Osteoblast (primary cell): ENCODE measurements at regions not wholly inside any gene's neighbourhood (a gene's known extent, or its start where the extent isn't known, plus 50 kb on each side); places are given as distances from the start of the nearest gene placed in this dataset.

Source experiments
- DNase-seq: peaks from one replicate; pipeline ENCODE4 v3.0.0; 2011; ENCODE audit warnings: low spot score, mixed read lengths; ENCODE audit not compliant: insufficient read length; ENCODE audit errors: missing footprints
- H2AFZ ChIP-seq: 2 replicates; pipeline ENCODE4 v1.6.0; 2011; ENCODE audit warnings: mild to moderate bottlenecking, low read length
- H3K27ac ChIP-seq: 2 replicates; pipeline ENCODE4 v1.5.1; 2011; ENCODE audit warnings: mild to moderate bottlenecking, low read depth, low read length, moderate library complexity
- H3K27me3 ChIP-seq: 2 replicates; pipeline ENCODE4 v1.6.0; 2012; ENCODE audit warnings: mild to moderate bottlenecking, control low read depth, inconsistent platforms, low read length, moderate library complexity; ENCODE audit not compliant: insufficient read depth
- H3K36me3 ChIP-seq: 2 replicates; pipeline ENCODE4 v1.5.1; 2011; ENCODE audit warnings: mild to moderate bottlenecking, low read length, control low read depth, moderate library complexity; ENCODE audit not compliant: insufficient read depth
- H3K4me1 ChIP-seq: 2 replicates; pipeline ENCODE4 v1.5.1; 2011; ENCODE audit warnings: mild to moderate bottlenecking, low read length, control low read depth, moderate library complexity; ENCODE audit not compliant: insufficient read depth
- H3K4me2 ChIP-seq: 2 replicates; pipeline ENCODE4 v1.6.0; 2011; ENCODE audit warnings: mild to moderate bottlenecking, low read length; ENCODE audit not compliant: insufficient read depth
- H3K4me3 ChIP-seq: fragments of 200-600 bp; sonication (generic); 3 replicates; pipeline ENCODE4 v1.5.1; 2012; ENCODE audit warnings: mild to moderate bottlenecking, low read length, inconsistent platforms; ENCODE audit not compliant: insufficient read depth
- H3K79me2 ChIP-seq: 2 replicates; pipeline ENCODE4 v1.6.0; 2012; ENCODE audit warnings: mild to moderate bottlenecking, low read length, control low read depth, inconsistent platforms; ENCODE audit not compliant: insufficient read depth
- H3K9me3 ChIP-seq: 2 replicates; pipeline ENCODE4 v1.5.1; 2011; ENCODE audit warnings: low read depth, low read length, control low read depth
- H4K20me1 ChIP-seq: 2 replicates; pipeline ENCODE4 v1.6.0; 2012; ENCODE audit warnings: mild to moderate bottlenecking, low read length, control low read depth; ENCODE audit not compliant: insufficient read depth
- CTCF ChIP-seq: IDR thresholded peaks from 2 replicates; pipeline ENCODE4 v1.5.1; 2011; ENCODE audit warnings: mild to moderate bottlenecking, low read depth, low read length, moderate library complexity; ENCODE audit errors: extremely low read depth

DNA sequence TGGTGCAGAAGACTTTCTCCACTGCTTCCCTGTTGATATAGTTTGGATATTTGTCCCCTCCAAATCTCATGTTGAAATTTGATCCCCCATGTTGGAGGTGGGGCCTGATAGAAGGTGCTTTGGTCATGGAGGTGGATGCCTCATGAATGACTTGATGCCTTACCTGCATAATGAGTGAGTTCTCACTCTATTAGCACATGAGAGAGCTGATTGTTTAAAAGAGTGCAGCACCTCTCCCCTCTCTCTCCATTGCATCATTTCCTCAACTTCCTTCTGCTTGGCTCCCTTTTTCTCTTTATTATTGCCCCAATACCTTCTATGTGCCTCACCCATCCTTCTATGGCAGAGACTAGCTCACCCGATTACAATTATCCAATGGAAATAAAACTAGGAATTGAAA is 90.8 kb upstream of the COX10 start:
- no peak for DNase-seq
- Histone ChIP-seq H3K4me3 (no peak overlapping the region), H3K9me3 (no peaks in the 10 kb centered on the region), H3K4me1 (no peaks in the 10 kb centered on the region), H3K36me3 (no peaks in the 10 kb centered on the region), H2AFZ (no peak overlapping the region), H3K4me2 (no peak overlapping the region), H4K20me1 (no peaks in the 10 kb centered on the region), H3K79me2 (no peaks in the 10 kb centered on the region), H3K27me3 (no peaks in the 10 kb centered on the region), H3K27ac (no peak overlapping the region)
- no peak for TF ChIP-seq CTCF

GRCh38 chr17:13981881-13982280 is 87.4 kb upstream of the COX10 start:
- H3K4me1 ChIP-seq: no peaks in the 10 kb centered on the region
- H4K20me1 ChIP-seq: no peaks in the 10 kb centered on the region
- no peak overlapping the region for H2AFZ ChIP-seq
- TF ChIP-seq CTCF: no peak
- no peaks in the 10 kb centered on the region for H3K79me2 ChIP-seq
- H3K4me2 ChIP-seq: no peak overlapping the region
- no peaks in the 10 kb centered on the region for H3K27me3 ChIP-seq
- H3K9me3 ChIP-seq: no peaks in the 10 kb centered on the region
- H3K36me3 ChIP-seq: no peaks in the 10 kb centered on the region
- no peak overlapping the region for H3K27ac ChIP-seq
- DNase-seq: no peak
- no peak overlapping the region for H3K4me3 ChIP-seq

DNA sequence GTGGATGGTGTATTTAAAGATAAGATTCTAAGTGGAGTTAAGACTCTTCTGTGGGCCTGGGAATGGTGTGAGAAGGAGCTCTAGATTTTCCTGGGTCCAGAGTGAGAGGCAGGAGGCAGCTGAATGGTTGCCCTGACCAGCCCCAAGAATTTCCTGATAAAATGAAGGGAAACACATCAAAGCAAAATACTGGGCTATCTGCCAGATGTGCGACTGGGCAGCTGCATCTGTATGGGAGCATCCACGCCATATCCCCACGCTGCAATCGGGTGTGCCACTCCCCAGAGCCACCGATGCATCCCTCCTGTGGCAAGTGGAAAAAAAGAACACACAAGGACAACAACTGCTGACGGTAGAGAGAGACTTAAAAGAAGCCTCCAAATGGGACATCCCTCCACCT is 84.3 kb upstream of the COX10 start:
- H3K4me3 ChIP-seq: no peak overlapping the region
- DNase-seq: no peak

GRCh38 chr17:13986855-13987254 is 82.4 kb upstream of the COX10 start:
- Histone ChIP-seq H3K4me1 (no peaks in the 10 kb centered on the region), H3K79me2 (no peaks in the 10 kb centered on the region), H3K4me3 (no peak overlapping the region), H3K4me2 (no peak overlapping the region), H3K9me3 (no peaks in the 10 kb centered on the region), H2AFZ (no peak overlapping the region), H3K27me3 (no peaks in the 10 kb centered on the region), H4K20me1 (no peaks in the 10 kb centered on the region), H3K27ac (no peak overlapping the region), H3K36me3 (no peaks in the 10 kb centered on the region)
- TF ChIP-seq CTCF: no peak
- no peak for DNase-seq

More for the DNA sequence above, 84.3 kb upstream of the COX10 start:
- Histone ChIP-seq H3K27ac (no peak overlapping the region), H2AFZ (no peak overlapping the region), H3K4me1 (no peaks in the 10 kb centered on the region), H3K27me3 (no peaks in the 10 kb centered on the region), H3K4me2 (no peak overlapping the region), H3K9me3 (no peaks in the 10 kb centered on the region), H3K79me2 (no peaks in the 10 kb centered on the region), H4K20me1 (no peaks in the 10 kb centered on the region), H3K36me3 (no peaks in the 10 kb centered on the region)
- no peak for TF ChIP-seq CTCF
